NCI-H774 (cell line): ENCODE measurements at regions not wholly inside any gene's neighbourhood (a gene's known extent, or its start where the extent isn't known, plus 50 kb on each side); places are given as distances from the start of the nearest gene placed in this dataset.
"Not testable (repeated sequence)": the region's sequence is repeated elsewhere in the genome, so short reads cannot be mapped to it uniquely, and the experiment has no call there.

Source experiments
- DNase-seq: peaks from one replicate; lab custom pipeline; 2025; lab: John Stamatoyannopoulos, UW

DNA sequence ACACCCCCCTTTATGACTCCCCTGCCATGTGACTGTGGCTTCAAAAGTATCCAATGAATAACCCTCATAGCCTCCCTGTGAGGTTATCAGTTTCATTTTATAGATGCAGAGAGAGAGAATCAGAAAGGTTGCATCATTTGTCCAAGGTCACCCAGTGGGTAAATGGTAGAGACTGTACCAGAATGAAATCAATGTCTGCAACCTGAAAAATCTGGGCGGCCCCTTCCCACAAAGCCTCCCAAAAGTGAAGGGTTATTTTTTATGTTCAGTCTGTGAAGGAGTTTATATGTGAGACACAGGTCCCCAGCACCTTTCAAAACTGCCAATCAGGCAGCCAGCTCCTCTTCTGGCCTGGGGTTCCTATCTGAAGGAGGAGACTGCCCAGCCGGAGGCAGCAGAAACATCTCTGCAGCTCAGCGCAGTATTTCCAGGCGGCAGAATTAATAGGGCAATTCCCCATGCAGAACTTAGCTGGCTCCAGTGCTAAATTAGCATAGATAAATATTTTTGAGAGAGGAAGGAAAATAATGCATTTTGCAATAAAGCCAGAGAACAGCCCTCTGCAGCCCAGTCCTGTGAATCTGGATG lies 130.8 kb upstream of the PRR20G start:
- no peak for DNase-seq

- DNase-seq: no peak
These were observed 130.1 kb upstream of the PRR20G start for GRCh38 chr3:127417709-127418559.

- DNase-seq: no peak
These were observed 126.0 kb upstream of the PRR20G start for GRCh38 chr3:127413871-127414270.

DNA sequence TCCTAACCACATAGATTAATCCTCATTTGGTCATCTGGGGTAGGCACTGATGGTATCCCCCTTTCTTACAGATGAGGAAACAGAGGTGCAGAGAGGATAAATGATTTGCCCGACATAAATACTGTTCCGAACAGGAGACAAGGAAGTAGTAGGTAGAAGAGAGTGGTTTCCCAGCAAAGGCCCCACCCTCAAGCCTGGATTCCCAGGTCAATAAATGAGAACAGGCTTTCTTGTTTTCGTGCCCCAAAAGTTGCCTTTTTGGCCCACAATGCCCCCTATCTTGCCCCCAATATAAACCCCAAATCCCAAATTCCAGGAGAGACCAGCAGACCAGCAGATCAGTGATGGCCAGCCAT lies 125.5 kb upstream of the PRR20G start:
- DNase-seq: no peak

- DNase-seq: no peak
These were observed 124.9 kb upstream of the PRR20G start for GRCh38 chr3:127412578-127413317.

GRCh38 chr3:127411875-127412274 lies 124.0 kb upstream of the PRR20G start:
- not testable (repeated sequence) for DNase-seq

- DNase-seq: no peak
These were observed 123.4 kb upstream of the PRR20G start for GRCh38 chr3:127411083-127411727.

DNA sequence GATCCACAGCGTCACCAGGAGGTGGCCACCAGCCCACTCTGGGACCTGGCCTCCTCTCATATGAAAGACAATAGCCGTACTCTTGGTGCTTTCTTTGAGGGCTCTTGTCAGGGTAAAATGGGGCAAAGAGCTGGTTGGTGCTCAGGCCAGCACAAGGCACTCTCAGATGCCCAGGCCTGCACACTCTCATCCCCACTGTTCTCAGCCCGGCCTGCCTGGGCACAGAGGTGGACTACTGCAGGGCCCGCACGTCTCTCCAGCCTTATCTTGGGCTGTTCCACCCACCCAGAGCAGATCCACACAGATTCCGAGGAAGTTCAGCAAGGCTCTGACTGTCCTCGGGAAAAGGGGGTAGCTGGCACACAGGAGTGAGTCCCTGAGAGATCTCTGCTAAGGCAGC lies 122.8 kb upstream of the PRR20G start:
- DNase-seq: no peak

DNA sequence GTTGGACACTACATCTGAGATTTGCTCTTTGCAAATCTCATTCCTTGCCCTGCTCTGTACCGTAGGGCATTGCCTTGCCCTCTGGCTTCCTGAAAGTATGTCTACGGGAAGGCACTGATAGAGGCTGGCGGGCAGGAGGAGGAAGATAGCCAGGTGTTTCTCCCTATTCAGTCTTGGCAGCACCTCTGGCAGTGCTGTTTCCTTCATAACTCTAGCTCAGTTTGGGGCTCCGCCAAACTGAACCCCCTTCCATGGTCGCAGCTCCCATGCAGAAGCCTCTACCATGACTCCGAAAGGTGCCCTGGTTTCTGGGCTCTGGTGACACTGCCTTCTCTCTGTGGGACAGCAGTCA lies 122.3 kb upstream of the PRR20G start:
- no peak for DNase-seq

- DNase-seq: no peak
These were observed 121.7 kb upstream of the PRR20G start for GRCh38 chr3:127409421-127410136.

DNA sequence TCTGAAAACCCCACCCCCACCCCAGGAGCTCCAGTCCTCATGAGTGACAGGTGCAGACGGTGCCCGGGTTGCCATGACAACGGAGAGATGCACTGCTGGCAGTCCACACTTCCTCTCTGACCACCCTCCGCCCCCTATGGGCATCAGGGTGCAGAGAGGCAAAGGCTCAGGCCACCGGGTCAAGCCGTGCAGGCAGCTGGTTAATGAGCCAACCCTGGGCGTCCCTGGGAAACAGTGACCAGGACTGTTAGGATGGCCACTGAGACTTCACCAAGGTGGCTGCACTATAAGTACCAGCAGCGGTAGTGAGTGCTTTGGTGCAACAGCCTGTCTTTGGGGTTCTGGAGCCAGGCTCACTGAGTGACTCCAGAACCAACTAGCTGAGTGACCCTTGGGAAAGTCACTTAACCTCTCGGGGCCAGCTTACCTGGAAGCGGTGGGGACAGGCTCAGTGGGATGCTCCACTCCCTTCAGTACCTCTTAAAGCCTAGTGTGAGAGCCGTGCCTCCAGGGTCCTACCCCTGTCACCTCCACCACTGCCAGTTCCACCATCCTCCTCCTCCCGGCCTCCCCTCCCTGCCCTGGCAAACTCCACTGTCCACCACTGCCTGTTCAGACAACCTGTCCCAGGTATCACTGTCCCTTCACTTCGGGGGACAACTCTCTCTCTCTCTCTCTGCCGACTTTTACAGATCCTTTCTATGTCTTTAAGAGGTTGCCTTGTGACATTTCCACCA lies 121.0 kb upstream of the PRR20G start:
- no peak for DNase-seq

- DNase-seq: no peak
These were observed 120.3 kb upstream of the PRR20G start for GRCh38 chr3:127408022-127408683.

DNA sequence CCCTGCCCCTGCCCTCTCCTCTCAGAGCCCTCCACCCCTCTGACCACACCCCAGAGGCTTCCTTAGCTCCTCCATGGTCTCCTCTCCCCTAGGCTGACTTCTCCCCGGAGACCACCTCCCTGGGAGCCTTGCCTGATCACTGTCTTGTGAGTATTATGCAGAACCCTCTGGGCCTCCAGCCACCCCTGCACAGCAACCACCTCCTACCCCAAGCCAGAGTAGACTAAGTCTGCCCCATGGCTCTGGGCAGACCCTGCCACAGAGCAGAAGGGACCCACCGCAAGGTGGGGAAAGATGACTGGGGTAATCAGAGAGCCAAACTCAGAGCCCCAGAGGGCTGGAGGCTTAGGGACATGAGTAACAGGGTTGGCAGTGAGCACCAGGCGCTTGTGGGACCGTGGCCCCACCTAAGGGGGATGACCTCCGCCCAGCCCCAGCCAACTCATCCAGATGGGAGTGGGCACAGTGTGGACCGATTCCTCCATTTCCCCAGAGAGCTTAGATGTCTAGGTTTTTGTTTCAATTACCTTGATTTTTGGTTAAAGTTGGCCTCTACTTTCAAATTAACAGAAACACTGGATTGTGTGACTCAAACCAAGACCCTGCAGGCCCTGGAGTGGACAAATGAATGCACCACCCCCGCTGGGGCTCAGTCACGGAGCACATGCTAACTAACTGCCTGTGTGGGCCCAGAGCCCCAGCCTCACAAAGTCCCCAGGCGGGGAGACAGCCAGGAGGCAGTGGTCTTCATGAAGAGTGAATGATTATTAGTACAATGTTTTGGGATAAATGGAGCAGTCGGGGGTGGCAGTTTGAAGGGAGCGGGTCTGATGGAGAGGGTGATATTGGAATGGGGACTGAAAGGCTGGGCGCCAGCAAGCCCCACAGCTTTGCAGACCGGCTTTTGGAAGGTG lies 119.4 kb upstream of the PRR20G start:
- no peak for DNase-seq

DNA sequence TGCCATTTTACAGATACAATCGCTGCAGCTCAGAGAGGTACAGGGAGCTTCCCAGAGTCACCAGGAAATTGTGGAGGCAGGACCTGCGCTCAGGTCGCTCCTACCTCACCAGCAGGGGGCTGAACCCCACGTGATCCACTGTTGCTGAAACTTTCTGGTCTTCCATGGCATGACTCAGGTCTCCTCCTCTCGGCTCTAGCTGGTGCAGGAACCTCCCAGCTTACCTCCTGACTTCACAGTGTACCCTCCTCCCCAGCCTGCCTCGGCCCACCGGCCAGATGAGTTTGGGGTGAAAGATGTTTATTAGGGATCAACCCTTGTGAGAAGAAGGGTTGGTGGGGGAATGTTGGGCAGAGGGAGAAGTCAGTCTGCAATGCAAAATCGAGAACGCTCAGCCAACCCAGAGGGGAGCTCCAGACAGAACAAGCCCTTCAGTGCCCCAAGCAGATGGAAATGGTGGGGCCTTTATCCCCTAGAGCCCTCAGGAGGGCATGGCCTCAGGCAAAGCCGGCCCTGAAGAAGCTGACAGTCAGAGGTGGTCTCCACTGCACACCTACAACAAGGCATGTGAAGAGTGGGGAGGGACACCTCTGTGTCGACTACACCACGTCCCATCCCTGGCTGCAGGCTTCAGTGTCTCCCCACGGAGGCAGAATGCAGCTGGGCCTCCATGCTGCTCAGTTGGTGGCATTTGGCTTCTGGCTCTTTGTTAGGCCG lies 118.6 kb upstream of the PRR20G start:
- no peak for DNase-seq

GRCh38 chr3:127405791-127406190 lies 117.9 kb upstream of the PRR20G start:
- DNase-seq: no peak

GRCh38 chr3:127405010-127405598 lies 117.3 kb upstream of the PRR20G start:
- DNase-seq: no peak

DNA sequence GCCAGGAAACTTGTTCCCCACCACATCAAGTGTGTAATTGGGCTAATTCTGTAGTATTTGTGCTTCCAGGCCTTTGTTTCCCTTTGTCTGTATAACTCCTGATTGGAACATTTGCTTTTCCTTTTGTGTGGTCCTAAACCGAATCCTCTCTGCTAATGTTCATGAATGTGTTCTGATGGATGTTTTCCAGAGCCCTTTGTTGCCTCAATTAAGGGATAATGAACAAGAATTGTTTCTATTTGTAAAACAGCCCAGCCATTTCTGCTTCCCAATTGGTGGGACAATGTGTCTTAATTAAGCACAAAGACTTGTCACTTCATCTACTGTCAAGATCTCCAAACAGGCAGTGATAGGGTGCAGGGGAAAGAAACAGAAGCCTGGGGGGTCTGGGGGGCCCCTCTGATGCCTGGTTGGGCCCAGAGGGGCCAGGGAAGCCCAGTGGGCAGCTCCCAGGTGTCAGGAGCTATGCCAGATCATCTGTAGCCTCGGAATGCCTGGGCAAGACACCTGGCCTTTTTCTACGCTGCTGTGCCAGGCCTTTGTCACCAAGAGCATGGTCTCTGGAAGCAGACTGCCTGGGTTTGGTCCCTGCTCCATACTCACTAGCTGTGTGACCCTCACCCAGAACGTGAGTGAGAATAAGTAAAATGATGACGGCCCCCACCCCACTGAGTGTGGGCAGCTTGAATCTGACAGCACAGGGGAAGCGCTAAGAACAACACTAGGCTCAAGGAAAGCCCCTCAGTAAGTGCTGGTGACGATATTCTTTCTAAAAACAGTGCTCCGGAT lies 116.6 kb upstream of the PRR20G start:
- no peak for DNase-seq

- no peak for DNase-seq
These were observed 115.9 kb upstream of the PRR20G start for GRCh38 chr3:127403795-127404194.
